VCaP (cell line): ENCODE measurements at regions not wholly inside any gene's neighbourhood (a gene's known extent, or its start where the extent isn't known, plus 50 kb on each side); places are given as distances from the start of the nearest gene placed in this dataset.

Source experiments
- H3K27ac ChIP-seq: fragments of 450-650 bp; 2 replicates; pipeline ENCODE4 v1.5.1; 2017
- CTCF ChIP-seq: fragments of 450-650 bp; conservative IDR thresholded peaks from 2 replicates; pipeline ENCODE4 v1.5.1; 2017; ENCODE audit warnings: mild to moderate bottlenecking, moderate library complexity

DNA sequence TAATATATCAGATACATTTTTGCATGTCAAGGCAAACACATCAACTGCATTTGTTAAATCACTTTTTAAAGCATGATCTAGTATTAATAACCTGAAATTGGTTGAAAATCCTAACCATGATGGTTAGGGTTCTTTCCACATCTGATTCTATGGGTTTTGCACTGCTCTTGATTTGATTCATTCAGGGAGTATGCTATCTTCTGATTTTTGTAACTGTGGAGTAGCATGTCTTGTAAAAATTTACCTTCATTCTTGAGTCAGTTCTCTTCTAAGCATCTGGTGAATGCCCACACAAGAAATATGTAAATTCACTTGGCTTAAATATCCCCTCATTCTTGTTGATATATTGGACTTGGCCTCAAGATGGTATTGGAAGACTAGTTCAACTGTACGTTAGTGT lies 178.7 kb downstream of the KLF6 start:
- no peak overlapping the region for H3K27ac ChIP-seq
- TF ChIP-seq CTCF = no peak

- no peak for TF ChIP-seq CTCF
- no peak overlapping the region for H3K27ac ChIP-seq
Measured at GRCh38 chr10:3605882-3606281, 179.1 kb downstream of the KLF6 start.

DNA sequence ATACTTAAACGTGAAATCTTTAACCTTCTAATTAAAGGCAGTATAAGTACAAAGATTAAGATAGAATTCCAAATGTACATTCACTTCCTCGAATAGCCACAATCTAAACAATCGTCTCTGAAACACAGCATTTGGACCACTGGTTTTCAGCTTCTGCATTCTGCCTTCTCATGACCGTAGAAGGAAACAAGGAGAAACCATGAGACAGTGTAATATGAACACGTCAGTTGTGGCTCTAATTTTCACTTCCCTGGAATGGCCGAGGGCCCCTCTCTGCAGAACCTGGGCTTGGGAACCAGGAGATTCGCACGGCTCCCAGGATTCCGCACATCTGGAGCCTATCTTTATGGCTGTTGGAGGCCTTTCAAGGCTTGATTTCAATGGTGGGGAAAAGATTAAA lies 189.3 kb downstream of the KLF6 start:
- H3K27ac ChIP-seq = no peak overlapping the region
- no peak for TF ChIP-seq CTCF

- H3K27ac ChIP-seq = no peak overlapping the region
- TF ChIP-seq CTCF = no peak
Measured at GRCh38 chr10:3593611-3594010, 191.4 kb downstream of the KLF6 start.

GRCh38 chr10:3592424-3592823 lies 192.6 kb downstream of the KLF6 start:
- no peak overlapping the region for H3K27ac ChIP-seq
- TF ChIP-seq CTCF = no peak

DNA sequence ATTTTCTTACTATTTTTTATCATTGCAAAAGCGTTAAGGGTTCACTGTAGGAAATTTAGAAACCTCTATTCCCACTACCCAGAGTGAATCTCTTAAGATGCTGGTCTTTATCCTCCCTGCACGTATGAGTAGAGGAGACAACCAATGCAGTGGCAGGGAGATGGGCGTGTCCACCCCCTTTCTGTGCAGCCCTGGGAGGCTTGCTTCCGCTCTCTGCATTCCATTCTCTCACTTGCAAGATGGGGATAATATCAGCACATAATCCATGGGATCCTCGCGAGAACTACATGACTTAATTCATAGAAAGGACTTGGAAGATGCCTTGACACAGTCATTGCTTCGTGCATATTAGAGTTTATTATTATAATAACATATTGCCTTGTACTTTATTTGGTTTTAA lies 196.2 kb downstream of the KLF6 start:
- H3K27ac ChIP-seq = no peak overlapping the region
- no peak for TF ChIP-seq CTCF

- TF ChIP-seq CTCF = no peak
- no peak overlapping the region for H3K27ac ChIP-seq
Measured at GRCh38 chr10:3588346-3588745, 196.7 kb downstream of the KLF6 start.
